HK-2 (cell line): ENCODE measurements at regions not wholly inside any gene's neighbourhood (a gene's known extent, or its start where the extent isn't known, plus 50 kb on each side); places are given as distances from the start of the nearest gene placed in this dataset.

ENCODE experiments used
- DNase-seq: peaks from one replicate; pipeline ENCODE4 v3.0.0-alpha.2; 2018; ENCODE audit not compliant: unreplicated experiment

- DNase-seq = no peak
These were observed 122.3 kb downstream of the CEBPB start for GRCh38 chr20:50312682-50313521.

GRCh38 chr20:50313522-50313820, 122.8 kb downstream of the CEBPB start:
- DNase-seq = no peak

- DNase-seq = no peak
These were observed 123.4 kb downstream of the CEBPB start for GRCh38 chr20:50313827-50314677.

- no peak for DNase-seq
These were observed 124.2 kb downstream of the CEBPB start for GRCh38 chr20:50314678-50315335.

GRCh38 chr20:50315586-50316551, 125.2 kb downstream of the CEBPB start:
- no peak for DNase-seq

GRCh38 chr20:50317116-50317515, 126.5 kb downstream of the CEBPB start:
- no peak for DNase-seq

GRCh38 chr20:50317609-50318008, 127.0 kb downstream of the CEBPB start:
- no peak for DNase-seq

- DNase-seq = no peak
These were observed 128.1 kb downstream of the CEBPB start for GRCh38 chr20:50318710-50319109.

- DNase-seq = no peak
These were observed 129.6 kb downstream of the CEBPB start for GRCh38 chr20:50320005-50320900.

GRCh38 chr20:50320901-50321796, 130.5 kb downstream of the CEBPB start:
- DNase-seq = peak; percentile 99

GRCh38 chr20:50321797-50322480, 131.3 kb downstream of the CEBPB start:
- no peak for DNase-seq

- no peak for DNase-seq
These were observed 132.1 kb downstream of the CEBPB start for GRCh38 chr20:50322703-50323131.

GRCh38 chr20:50323209-50323608, 132.6 kb downstream of the CEBPB start:
- DNase-seq = no peak

- DNase-seq = no peak
These were observed 133.4 kb downstream of the CEBPB start for GRCh38 chr20:50323777-50324775.

GRCh38 chr20:50325215-50325614, 134.6 kb downstream of the CEBPB start:
- DNase-seq = no peak

- no peak for DNase-seq
These were observed 135.0 kb downstream of the CEBPB start for GRCh38 chr20:50325651-50326050.

- DNase-seq = no peak
These were observed 137.0 kb downstream of the CEBPB start for GRCh38 chr20:50327666-50328065.
